Esophagus squamous epithelium (tissue), 4 donors: ENCODE measurements at regions not wholly inside any gene's neighbourhood (a gene's known extent, or its start where the extent isn't known, plus 50 kb on each side); places are given as distances from the start of the nearest gene placed in this dataset.

Source experiments
- POLR2A ChIP-seq, 4 donors: fragments of 450-650 bp; IDR thresholded peaks; one replicate each; pipeline ENCODE4 v1.6.1; 2017; ENCODE audit warnings: antibody characterized with exemption in 4 of 4, mild to moderate bottlenecking in 4 of 4, moderate library complexity in 3 of 4
- TF ChIP-seq, protein P1 (sequence below), 6 experiments: fragments of 450-650 bp in 4 of 6; fragments of 200-600 bp in 2 of 6; sonication (generic) in 2 of 6; IDR thresholded peaks; one replicate each; pipeline ENCODE4 v1.5.1; 2016 to 2019; ENCODE audit warnings: antibody characterized with exemption in 6 of 6, mild to moderate bottlenecking in 4 of 6, moderate library complexity in 4 of 6

DNA sequence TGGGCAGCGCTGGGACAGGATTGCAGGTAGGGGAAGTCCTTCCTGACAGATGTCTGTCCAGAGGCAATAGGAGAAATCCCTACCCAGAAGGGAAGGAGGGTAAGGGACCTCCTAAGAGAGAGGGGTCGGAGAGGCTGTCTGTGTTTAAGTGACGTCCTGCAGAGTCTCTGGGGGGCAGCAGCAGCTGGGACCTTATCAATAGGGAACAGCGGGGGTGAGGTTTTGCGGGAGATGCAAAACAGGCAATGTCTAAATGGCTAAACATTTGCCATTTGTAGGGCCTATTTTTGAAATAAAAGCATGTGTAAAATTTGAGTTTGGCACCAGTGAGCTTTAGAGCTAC is 108.7 kb upstream of the HS6ST1 start:
- TF ChIP-seq, protein P1, sequence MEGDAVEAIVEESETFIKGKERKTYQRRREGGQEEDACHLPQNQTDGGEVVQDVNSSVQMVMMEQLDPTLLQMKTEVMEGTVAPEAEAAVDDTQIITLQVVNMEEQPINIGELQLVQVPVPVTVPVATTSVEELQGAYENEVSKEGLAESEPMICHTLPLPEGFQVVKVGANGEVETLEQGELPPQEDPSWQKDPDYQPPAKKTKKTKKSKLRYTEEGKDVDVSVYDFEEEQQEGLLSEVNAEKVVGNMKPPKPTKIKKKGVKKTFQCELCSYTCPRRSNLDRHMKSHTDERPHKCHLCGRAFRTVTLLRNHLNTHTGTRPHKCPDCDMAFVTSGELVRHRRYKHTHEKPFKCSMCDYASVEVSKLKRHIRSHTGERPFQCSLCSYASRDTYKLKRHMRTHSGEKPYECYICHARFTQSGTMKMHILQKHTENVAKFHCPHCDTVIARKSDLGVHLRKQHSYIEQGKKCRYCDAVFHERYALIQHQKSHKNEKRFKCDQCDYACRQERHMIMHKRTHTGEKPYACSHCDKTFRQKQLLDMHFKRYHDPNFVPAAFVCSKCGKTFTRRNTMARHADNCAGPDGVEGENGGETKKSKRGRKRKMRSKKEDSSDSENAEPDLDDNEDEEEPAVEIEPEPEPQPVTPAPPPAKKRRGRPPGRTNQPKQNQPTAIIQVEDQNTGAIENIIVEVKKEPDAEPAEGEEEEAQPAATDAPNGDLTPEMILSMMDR (IDR thresholded peaks at IDR 0.05): no peak
- TF ChIP-seq POLR2A (IDR thresholded peaks at IDR 0.05): no peak
